ENCODE measurements at regions not wholly inside any gene's neighbourhood (a gene's known extent, or its start where the extent isn't known, plus 50 kb on each side); places are given as distances from the start of the nearest gene placed in this dataset.

DNA sequence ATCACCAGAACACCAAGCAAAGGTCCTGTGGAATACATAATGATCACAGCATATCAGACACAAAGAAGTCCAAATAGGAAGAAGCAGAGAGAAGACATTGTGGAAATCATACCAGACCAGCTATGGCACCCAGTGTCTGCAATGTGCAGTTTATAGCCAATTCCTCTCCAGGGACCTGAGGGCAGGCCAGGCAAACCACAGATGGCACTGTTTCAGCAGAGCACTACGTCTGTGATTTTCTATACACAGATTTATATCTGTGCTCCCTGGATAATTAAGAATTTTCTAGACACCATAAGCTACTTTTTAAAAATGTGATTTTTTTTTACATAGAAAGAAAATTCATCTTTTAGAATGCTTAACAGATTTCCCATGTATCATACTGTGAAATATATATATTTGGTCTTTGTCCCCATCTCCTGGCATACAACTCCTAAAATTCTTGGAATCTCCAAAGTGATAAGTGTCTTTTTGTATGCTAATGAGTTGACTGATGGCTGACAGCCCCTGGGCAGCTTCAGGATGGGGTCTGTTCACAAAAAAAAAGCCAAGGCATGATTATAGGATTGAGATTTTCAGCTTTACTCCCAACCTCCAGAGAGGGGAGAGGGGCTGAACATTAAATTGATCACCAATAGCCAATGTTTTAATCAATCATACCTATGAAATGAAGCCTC, 498.1 kb downstream of the SIPA1L2 start:
- Histone ChIP-seq H3K4me3 (no peak overlapping the region), H3K27me3 (no peaks in the 10 kb centered on the region), H3K36me3 (no peaks in the 10 kb centered on the region), H4K20me1 (ENCODE audit: low read depth) (no peaks in the 10 kb centered on the region), H3K4me2 (no peak overlapping the region), H3K9ac (no peak overlapping the region), H2AFZ (replicated peaks) (no peak overlapping the region), H3F3A (ENCODE audit: low read depth) (no peaks in the 10 kb centered on the region), H3K27ac (no peak overlapping the region), H3K4me1 (peaks cover 20% of the 10 kb centered on the region), H3K9me3 (ENCODE audit: low read depth) (no peaks in the 10 kb centered on the region), H3K79me2 (ENCODE audit: low read depth) (no peaks in the 10 kb centered on the region)
- peaks cover 6% of the 10 kb centered on the region for H3K27me3 Mint-ChIP-seq (ENCODE audit: insufficient read depth, low read depth)
- DNase-seq (ENCODE audit: low spot score): no peak
- no peaks in the 10 kb centered on the region for H3K36me3 Mint-ChIP-seq
- H3K4me1 Mint-ChIP-seq: peaks cover 8% of the 10 kb centered on the region
- peaks cover 35% of the 10 kb centered on the region for H3K9me3 Mint-ChIP-seq
- TF ChIP-seq EZH2 (IDR thresholded peaks at IDR 0.05) (no peak), EZH2phosphoT487 (IDR thresholded peaks at IDR 0.05) (no peak)
- TF ChIP-seq, protein P1, sequence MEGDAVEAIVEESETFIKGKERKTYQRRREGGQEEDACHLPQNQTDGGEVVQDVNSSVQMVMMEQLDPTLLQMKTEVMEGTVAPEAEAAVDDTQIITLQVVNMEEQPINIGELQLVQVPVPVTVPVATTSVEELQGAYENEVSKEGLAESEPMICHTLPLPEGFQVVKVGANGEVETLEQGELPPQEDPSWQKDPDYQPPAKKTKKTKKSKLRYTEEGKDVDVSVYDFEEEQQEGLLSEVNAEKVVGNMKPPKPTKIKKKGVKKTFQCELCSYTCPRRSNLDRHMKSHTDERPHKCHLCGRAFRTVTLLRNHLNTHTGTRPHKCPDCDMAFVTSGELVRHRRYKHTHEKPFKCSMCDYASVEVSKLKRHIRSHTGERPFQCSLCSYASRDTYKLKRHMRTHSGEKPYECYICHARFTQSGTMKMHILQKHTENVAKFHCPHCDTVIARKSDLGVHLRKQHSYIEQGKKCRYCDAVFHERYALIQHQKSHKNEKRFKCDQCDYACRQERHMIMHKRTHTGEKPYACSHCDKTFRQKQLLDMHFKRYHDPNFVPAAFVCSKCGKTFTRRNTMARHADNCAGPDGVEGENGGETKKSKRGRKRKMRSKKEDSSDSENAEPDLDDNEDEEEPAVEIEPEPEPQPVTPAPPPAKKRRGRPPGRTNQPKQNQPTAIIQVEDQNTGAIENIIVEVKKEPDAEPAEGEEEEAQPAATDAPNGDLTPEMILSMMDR (IDR thresholded peaks at IDR 0.05): no peak
- no peak overlapping the region for H3K4me3 Mint-ChIP-seq
- H3K27ac Mint-ChIP-seq: no peak overlapping the region

DNA sequence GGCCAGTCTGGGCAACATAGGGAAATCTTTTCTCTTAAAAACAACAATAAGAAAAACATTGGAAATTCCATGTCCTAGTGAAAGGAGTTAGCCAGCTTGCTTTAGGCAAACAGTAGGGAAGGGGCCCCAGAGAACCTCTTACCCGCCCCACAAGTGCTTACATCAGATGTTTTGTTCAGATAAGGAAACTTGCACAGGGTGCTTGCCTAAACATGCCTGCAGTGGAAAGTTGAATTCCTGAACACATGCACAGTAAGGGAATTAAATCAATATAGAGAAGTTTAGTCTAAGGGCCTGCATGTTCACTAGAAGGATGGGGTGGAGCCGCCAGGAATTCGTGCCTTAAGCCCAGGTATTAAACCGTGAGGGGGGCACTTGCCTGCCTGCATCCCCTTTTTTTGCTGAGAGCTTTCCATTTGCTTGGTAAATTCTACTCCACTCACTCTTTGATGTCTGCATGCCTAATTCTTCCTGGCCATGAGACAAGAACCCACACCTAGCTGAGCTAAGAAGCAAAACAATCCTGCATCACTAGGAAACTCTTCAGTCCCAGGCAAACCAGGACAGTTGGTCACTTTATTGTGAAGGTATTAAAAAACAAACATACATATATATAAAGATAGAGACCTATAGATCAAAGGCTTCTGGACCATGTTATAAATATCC, 499.0 kb downstream of the SIPA1L2 start:
- H2AFZ ChIP-seq (replicated peaks): no peak overlapping the region
- Mint-ChIP-seq H3K27me3 (ENCODE audit: insufficient read depth, low read depth) (peaks cover 2% of the 10 kb centered on the region), H3K27ac (no peak overlapping the region), H3K4me3 (no peak overlapping the region), H3K9me3 (peaks cover 39% of the 10 kb centered on the region), H3K36me3 (no peaks in the 10 kb centered on the region), H3K4me1 (peaks cover 8% of the 10 kb centered on the region)
- DNase-seq (ENCODE audit: low spot score): no peak
- H3K27me3 ChIP-seq: no peaks in the 10 kb centered on the region
- H3K4me3 ChIP-seq: no peak overlapping the region
- no peaks in the 10 kb centered on the region for H4K20me1 ChIP-seq (ENCODE audit: low read depth)
- H3K4me2 ChIP-seq: no peak overlapping the region
- no peak overlapping the region for H3K27ac ChIP-seq
- no peaks in the 10 kb centered on the region for H3K9me3 ChIP-seq (ENCODE audit: low read depth)
- peaks cover 5% of the 10 kb centered on the region for H3K79me2 ChIP-seq (ENCODE audit: low read depth)
- H3K4me1 ChIP-seq: peaks cover 20% of the 10 kb centered on the region
- no peak overlapping the region for H3K9ac ChIP-seq
- no peaks in the 10 kb centered on the region for H3F3A ChIP-seq (ENCODE audit: low read depth)
- no peaks in the 10 kb centered on the region for H3K36me3 ChIP-seq
- TF ChIP-seq EZH2 (IDR thresholded peaks at IDR 0.05) (no peak), EZH2phosphoT487 (IDR thresholded peaks at IDR 0.05) (no peak)
- TF ChIP-seq, protein P1 (IDR thresholded peaks at IDR 0.05): no peak

DNA sequence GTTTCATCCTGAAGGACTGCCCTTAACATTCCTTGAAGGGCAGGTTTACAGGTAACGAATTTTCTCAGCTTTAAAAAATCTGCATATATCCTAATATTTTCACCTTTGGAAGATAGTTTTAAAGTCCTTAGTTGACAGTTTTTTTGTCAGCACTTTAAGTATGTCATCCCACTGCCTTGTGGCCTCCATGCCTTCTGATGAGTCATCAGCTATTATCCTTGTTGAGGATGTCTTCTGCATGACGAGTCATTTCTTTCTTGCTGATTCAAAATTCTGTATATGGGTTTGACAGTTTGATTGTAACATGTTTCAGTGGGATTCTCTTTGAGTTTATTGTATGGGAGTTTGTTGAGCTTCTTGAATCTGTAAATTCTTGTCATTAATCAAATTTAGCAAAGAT, 500.6 kb downstream of the DISC1 start:
- Histone ChIP-seq H3K4me2 (no peak overlapping the region), H3K36me3 (no peaks in the 10 kb centered on the region), H3K9ac (no peak overlapping the region), H3K4me3 (no peak overlapping the region), H3K9me3 (ENCODE audit: low read depth) (no peaks in the 10 kb centered on the region), H4K20me1 (ENCODE audit: low read depth) (no peaks in the 10 kb centered on the region), H3K27ac (no peak overlapping the region), H3F3A (ENCODE audit: low read depth) (peaks cover 10% of the 10 kb centered on the region), H3K27me3 (no peaks in the 10 kb centered on the region), H3K4me1 (peaks cover 29% of the 10 kb centered on the region), H3K79me2 (ENCODE audit: low read depth) (peaks cover 11% of the 10 kb centered on the region), H2AFZ (replicated peaks) (no peak overlapping the region)
- H3K9me3 Mint-ChIP-seq: peaks cover 44% of the 10 kb centered on the region
- H3K4me3 Mint-ChIP-seq: no peak overlapping the region
- TF ChIP-seq EZH2phosphoT487 (IDR thresholded peaks at IDR 0.05) (no peak), EZH2 (IDR thresholded peaks at IDR 0.05) (no peak)
- TF ChIP-seq, protein P1 (IDR thresholded peaks at IDR 0.05): no peak
- peaks cover 3% of the 10 kb centered on the region for H3K36me3 Mint-ChIP-seq
- H3K27ac Mint-ChIP-seq: no peak overlapping the region
- H3K27me3 Mint-ChIP-seq (ENCODE audit: insufficient read depth, low read depth): peaks cover under 1% of the 10 kb centered on the region
- no peak for DNase-seq (ENCODE audit: low spot score)
- peaks cover 19% of the 10 kb centered on the region for H3K4me1 Mint-ChIP-seq
